HG03060 (cell line): ENCODE measurements at regions not wholly inside any gene's neighbourhood (a gene's known extent, or its start where the extent isn't known, plus 50 kb on each side); places are given as distances from the start of the nearest gene placed in this dataset.

Source experiments
- ATAC-seq: cut with Tn5 transposase; IDR thresholded peaks from one replicate; pipeline ENCODE4 v1.9.1; 2021; ENCODE audit warnings: low read depth, moderate number of reproducible peaks; ENCODE audit not compliant: unreplicated experiment

DNA sequence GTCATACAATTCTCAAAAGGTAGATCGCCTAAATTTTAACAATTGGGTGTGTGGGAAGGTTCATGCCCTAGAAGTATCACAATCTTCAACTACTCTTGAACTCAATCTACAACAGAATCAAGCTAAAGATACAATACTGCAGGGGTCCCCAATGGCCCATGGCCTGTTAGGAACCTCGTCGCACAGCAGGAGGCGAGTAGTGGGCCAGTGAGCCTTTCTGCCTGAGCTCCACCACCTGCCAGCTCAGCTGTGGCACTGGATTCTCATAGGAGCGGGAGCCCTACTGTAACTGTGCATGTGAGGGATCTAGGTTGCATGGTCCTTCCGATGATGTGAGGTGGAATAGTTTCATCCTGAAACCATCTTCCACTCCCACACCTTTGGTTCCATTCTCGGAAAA lies 230.6 kb downstream of the KLF12 start:
- no peak for ATAC-seq

DNA sequence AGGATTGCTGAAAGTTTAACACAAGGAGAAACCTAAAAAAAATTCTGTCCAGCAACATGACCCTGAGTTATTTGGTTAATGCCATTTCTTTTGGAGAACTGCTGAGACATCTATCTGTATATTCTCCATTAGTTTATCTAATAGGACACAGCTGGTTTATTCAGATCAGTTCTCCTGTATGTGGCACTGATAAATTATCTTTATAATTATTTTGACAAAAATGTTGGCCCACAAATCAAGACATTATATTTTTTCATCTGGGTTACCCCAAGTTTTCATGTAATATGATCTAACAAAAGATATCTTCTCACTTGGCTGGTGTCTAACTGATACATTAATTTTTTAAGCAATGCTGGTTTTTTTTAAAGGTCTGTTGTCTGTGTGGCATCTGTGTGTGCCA lies 231.4 kb downstream of the KLF12 start:
- no peak for ATAC-seq

DNA sequence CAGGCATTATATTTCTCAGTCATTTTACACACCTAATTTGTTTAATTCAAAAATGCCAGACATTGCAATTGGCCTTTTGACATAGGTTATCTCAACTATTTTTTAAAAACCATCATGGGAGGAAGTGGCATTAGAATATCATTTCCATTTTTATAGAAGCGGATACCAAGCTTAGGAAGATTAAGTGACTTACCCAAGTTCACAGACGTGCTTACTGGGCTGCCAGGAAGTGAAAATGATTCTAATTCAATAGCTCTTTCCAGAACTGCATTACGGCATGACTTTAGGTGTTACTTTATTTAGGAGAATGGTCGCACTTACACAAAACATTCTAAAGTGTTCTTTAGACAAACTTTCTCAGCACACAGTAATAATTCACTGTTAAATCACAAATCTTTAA lies 231.9 kb downstream of the KLF12 start:
- no peak for ATAC-seq

DNA sequence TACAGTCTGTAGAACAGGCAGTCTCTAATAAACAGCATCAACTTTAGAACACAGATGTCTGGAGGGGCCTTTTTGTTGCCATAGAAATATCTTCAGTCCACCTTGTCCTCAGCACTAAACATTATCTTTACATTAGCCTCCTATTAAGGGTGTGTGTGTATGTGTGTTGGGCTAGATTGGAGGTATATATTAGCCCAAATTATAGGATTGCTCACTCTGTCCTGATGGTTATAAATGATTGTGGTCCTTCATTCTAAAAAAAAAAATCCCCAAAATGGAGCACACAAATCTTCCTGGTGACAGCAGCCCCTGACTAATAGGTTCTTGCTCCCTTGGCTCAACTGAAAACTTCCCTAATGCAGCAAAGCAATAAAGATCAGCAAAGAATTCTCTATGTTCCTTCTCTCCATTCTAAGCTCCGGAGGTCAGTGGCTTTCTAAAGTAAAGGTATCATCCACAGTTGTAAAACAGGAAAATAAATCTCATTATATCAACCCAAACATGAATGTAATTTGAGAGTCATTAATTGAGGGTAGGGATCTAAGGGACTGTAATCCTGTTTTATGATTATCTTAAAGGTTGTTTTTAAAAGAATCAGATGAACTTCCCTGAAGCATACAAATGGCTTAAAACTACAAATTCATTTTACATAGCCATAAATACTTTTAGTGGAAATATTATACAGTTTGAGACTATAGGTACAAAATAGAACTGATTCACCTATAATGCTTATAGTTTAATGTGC lies 232.7 kb downstream of the KLF12 start:
- ATAC-seq: no peak

DNA sequence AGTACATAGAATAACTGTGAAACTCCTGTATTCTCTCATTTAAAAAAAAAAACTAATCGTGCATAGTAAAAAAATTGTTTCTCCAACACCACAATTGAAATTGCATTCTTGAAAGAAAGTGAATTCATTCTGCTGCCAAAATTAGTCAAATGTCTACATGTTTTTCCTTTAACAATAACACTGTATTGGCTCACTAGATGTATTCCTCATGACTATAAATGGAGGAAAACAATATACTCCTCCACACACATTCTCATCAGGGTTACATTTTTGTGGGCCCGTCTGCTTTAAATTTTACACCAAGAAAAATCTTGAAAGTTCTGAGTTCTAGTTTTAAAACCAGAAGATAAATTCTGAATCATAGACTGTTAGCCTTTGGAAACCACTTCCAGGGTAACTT lies 233.6 kb downstream of the KLF12 start:
- no peak for ATAC-seq

DNA sequence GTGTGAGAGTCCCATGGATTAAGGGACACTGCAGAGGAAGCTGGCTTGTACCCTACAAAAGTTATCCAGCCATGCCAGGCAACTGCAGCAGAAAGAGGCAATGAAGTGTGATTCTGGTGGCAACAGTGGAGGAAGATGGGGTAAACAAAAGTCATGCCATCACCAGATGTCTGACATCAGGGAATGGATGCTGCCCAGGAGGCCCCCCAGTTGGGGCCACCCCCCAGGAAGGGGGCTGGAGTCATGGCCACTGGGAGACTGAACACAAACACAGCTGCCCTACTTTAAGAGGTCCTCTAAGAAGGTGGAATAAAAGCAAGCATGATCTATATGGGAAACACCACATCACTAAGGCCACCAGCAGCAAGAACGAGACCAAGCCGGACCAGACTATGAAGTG lies 235.3 kb downstream of the KLF12 start:
- ATAC-seq: no peak

DNA sequence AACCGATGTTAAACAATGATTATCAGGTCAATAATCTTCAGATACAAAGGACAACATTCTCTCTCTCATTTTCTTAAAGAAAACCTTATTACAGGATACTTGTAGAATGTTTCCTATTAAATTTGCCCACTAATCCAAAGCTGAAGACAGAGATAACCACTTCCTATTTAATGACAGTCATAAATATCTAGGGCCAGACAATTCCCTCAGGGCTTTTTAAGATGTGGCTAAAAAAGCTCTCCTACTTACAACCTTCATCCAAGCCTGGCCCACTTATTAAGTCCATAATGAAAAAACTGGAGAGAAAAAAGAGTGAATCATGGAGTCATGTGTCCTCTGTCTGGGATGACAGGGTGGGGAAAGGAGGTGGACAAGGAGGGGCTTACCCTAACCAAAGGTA lies 235.9 kb downstream of the KLF12 start:
- ATAC-seq: no peak

DNA sequence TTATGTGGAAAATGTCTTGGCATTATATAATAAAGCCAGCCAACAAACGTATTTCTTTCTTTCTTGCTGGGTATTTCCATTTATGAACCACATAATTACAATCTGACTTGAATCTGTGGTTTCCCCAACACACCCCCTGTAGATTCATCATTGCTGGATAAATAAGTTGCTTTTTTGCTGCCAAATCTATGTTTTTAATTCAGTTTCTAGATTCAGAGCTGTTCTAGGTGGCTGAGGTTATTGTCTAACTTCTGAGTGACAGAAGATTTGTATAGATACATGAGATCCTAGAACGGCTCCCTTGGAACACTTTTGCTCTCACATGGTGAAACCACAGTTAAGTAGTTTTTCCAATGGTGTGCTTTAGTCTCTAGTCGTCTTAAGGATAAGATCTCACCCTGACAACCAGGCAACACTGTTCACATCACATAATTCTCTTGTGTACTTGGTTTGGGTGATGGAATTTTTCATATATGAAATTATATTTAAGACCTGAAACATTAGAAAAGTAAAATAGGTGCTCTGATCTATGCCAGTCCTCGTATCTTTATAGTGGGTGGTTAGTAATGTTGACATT lies 239.1 kb downstream of the KLF12 start:
- no peak for ATAC-seq

DNA sequence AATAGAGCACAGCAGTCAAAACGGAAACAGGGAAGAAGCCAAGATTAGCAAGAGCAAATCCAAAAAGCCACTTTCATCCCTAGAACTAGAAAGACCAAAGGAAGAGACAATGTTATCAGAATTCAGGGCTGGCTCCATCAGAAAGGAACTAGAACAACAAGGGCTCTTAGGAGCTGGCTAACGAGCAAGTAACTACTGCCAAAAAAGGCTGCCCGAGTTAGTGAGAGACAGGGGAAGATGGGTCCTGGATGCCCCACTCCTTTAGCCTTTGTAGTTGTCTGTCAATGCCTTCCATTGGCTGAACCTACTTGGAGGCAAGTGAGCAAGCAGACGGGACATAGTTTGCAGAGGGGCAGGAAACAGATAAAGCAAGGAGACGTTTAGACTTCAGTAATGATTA lies 240.4 kb downstream of the KLF12 start:
- no peak for ATAC-seq

DNA sequence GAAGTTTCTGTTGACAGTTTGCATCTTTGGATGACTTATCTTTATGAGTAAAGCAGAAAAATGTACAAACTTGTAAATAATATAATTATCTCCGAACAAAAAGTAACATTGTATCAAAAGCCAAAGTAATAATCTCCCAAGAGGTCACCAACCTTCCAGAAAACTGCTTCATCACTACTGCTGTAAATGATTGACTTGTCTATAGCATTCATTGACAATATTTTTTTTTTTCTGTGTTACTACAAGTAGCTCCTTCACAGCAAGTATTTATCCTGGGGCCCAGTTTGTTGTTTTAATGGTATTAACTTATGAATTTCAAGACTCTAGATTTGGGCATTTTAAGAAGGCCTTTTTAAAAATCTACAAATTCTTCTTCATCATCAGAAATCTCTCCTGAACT lies 242.4 kb downstream of the KLF12 start:
- ATAC-seq: no peak

DNA sequence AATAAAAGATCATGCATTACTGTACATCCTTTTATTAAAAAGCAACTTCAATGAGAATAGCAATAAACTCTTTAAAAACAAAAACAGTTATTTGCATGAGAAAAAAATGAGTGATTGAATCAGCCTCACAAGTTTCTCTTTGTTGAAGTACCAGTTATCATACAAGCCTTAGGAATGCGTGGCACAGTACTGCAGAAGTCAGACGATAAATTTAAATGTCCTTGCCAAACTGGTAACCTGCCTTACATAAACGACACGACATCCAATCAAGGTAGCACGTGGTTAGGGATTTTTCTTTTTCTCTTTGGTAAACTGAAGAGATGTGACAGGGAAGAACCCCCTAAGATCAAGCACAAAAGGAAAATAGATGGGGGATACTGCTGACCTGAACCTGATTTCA lies 251.0 kb downstream of the KLF12 start:
- ATAC-seq: no peak

DNA sequence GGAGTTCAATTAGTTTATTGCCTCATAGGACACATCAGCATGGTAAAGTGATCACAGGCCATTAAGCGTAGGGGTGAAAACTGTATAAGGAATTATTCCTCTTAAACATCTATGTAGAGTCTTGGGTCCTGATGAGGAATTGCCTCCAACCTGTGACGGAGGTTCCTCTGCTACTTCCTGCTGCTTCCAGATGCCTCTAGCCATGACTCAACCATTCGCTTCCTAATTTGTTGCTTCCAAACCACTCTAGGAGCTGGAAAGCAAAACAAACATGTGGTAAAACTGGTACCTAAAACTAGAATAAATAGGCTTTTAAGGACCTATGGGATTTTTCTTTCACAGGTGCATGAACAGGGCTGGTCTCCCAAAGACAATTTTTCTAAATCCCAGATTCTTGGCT lies 253.8 kb downstream of the KLF12 start:
- no peak for ATAC-seq

DNA sequence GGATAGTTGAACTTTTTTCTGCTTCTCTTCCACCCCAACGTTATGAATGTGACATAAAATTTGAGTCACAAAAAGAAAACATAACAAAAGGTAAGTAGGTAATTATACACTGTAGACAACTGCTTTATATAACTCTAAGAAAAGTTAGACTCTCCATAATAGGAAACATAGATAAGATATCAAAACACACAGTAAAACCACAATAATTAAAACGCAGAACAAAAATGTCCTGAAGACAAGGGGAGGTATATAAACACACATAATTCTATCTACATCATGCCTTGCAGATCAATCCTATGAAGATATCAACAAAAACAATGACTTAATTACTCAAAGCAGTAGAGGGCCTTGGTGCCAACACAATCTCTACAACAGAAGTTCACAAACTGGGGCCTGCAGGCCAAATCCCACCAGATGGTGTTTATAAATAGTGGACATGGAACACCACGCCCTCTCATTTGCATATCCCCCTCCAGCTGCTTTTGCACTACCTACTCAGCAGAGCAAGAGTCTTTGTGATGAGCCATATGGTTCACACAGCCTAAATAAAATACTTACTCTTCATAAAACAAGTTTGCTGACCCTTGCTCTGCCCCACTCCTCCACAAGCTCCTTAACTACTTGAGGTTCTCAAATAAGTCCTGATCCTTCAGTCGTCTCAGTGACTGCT lies 254.7 kb downstream of the KLF12 start:
- no peak for ATAC-seq

DNA sequence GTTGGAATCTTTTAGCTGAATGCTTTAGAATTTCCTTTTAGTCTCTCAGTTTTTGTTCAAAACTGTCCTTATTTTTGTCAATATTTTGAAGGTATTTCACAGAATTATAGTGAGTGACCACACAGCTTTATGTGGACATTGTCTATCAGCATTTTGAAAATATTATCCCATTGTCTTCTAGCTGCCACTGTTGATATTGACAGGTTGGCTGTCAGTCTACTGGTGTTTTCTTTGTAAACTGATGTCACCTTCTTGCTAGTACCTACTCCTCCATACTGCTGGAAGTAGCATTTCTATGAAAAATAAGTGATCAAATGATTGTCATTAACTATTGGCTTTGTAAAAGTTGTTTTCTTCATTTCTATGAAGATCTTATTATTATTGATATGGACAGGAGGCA lies 256.8 kb downstream of the KLF12 start:
- no peak for ATAC-seq

DNA sequence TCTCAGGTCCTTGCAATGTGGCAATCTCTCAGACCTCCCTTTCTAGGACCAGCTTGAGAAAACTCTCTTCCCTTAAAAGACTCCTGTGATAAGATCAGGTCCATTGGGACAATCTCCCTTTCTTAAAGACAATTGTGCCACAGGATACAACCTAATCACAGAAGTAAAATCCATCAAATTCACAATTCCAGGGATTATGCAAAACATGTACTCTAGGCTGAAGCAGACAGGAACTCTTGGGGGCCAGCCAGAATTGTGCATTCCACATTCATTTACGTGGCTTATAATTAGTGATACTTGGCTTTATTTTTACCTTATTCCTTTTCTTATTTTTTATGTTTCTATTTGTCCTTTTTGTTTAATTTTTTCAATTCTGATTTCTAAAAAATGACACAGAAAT lies 257.9 kb downstream of the KLF12 start:
- ATAC-seq: no peak

DNA sequence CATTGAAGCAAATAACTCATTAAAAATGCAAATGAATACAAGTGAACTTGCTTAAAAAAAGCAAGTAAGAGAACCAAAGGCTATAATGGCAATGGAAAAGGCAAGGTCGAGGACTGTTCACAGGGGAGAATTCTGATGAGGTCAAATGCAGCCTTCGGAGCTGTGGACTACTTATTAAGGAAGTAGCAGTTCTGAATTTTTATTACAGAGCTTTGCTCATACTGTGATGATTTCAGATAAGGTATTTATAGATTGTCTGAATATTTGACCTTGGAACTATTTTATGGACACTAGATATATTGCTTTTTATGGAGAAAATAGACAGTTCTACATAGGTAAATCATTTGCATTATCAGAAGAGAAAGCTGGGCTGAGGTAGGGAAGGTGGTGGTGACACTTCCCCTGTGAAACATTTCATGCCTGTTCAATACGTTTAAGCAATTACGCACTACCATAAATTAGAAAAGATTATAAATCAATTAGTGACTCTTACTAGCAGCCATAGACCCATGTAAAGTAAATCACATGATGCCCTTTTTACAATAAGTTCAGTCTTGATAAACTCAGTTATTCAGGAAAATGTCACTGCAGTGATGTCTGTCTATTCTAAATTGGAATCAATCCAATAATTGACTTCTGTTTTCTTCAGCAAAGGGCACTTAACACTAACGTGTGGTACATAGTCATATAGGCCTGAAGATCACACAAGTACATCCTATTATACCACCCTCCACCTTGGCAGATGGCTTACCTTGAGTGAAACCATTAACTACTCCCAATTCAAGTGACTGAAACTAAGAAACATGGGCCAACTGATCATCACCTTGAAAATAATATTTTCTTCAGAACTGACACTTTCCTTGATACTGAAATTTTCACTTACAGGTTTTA lies 260.0 kb downstream of the KLF12 start:
- no peak for ATAC-seq

DNA sequence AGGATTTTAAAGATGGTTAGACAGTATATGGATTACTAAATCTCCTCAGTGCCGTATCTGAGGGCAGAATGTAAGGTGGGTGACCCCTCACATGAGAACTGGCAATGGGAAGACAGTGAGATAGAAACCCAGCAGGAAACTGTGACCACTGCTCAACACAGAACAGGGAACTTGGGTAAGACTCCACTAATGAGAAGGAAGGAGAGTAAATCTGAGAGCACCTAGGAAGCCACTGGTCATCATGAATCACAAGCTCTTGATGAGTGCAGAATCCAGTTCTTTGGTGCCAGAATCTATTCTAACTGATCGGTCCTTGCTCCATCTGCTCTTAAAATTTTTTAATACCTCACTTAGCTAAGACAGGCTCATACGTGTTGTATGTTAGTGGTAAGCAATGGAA lies 261.8 kb downstream of the KLF12 start:
- no peak for ATAC-seq

DNA sequence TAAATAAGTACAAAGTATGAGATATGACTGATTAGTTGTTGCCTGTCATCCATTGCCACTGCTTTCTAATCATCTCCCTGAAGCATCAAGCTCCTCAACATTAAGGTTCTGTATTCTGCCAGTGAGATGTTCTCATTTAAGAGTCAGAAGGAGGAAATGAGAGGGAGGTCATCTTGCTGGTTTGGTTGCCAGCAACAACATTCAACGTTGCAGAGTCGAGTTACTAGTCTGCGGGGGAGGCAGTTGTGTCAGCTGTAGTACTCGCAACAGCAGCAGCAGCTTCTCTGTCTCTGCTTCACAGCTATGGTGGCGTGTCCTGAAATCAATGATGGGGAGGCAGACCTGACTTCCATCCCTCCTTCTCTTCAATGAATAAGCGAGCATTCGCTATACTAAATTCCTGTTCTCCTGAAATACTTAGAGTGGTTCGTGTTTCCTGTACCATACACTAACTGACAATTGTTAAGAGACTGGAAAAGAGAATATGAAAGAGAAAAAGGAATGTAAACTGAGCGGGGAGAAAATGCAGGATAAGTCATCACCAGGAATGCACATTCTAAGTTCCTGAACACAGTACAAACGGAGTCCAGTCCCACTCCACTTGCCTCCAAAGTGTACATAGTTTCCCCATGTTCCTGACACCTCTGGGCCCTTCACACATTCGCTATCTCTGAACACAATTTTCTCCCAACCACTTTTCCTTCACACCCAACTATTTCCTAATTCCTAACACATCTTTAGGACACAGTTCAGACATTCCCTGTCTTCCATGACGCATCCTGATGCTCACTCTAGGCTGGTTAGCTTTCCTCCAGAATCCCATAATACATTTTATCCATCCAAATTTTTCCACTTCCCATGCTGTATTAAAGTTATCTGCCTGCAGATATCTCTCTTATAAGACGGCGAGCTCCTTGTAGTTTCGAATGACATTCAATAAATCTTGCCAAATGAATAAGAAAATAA lies 263.0 kb downstream of the KLF12 start:
- ATAC-seq: no peak

DNA sequence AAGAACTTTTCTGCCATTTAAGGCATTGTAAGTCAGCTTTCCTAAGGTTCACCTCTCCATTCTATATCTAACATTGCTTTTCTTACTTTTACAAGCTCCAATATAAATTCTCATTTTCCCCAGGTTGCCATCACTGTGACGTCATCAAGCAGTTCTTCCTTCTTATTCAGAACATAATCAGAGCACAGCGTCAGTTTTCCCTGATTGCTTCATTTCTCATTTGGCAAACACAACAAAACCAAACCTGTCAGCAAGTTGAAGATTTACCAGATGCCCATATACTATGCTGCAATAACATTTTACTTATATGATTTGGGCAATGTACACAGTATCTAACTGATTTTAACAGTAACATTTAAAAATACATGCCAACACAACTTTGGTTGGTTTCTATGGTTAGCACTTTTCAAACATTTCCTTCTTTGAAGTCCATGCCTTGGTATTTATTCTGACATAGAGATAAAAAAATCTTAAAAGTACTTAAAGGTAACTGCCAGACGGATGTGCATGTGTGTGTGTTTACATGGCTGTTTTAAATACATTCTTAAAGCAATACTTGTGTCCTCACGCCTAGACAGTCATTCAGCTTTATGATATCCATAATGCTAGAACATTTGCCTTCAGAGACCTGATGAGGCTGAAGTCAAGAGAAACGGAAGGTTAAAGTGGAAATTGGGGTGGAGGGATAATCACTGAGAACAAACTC lies 264.0 kb downstream of the KLF12 start:
- ATAC-seq: no peak
